ENCODE measurements at regions not wholly inside any gene's neighbourhood (a gene's known extent, or its start where the extent isn't known, plus 50 kb on each side); places are given as distances from the start of the nearest gene placed in this dataset.
"Not testable (repeated sequence)": the region's sequence is repeated elsewhere in the genome, so short reads cannot be mapped to it uniquely, and the experiment has no call there.

DNA sequence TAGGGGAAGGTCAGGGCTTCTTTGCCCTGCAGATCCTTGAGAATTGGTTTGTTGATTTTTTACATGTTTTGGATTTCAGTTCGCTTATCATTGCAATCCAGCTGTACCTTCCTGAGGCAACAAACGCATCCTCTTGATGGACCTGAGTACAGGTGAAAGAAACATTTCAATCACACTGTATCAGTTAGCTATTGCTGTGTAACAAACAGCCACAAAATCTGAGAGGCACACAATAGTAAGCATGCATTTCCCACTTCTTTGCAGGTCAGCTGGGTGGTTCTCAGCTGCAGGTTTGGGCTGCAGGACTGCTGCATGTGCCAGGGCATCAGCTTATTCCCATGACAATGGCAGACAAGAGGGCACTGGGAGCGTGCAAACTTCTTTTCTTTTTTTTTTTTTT, 586.4 kb downstream of the MATN1 start:
- DNase-seq (ENCODE audit: low read depth), result no peak
- TF ChIP-seq, protein P1, sequence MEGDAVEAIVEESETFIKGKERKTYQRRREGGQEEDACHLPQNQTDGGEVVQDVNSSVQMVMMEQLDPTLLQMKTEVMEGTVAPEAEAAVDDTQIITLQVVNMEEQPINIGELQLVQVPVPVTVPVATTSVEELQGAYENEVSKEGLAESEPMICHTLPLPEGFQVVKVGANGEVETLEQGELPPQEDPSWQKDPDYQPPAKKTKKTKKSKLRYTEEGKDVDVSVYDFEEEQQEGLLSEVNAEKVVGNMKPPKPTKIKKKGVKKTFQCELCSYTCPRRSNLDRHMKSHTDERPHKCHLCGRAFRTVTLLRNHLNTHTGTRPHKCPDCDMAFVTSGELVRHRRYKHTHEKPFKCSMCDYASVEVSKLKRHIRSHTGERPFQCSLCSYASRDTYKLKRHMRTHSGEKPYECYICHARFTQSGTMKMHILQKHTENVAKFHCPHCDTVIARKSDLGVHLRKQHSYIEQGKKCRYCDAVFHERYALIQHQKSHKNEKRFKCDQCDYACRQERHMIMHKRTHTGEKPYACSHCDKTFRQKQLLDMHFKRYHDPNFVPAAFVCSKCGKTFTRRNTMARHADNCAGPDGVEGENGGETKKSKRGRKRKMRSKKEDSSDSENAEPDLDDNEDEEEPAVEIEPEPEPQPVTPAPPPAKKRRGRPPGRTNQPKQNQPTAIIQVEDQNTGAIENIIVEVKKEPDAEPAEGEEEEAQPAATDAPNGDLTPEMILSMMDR (conservative IDR thresholded peaks at IDR 0.05; ENCODE audit: low read depth, low read length), result no peak
- no peak overlapping the region for H3K4me3 ChIP-seq (ENCODE audit: low read depth, low read length)

DNA sequence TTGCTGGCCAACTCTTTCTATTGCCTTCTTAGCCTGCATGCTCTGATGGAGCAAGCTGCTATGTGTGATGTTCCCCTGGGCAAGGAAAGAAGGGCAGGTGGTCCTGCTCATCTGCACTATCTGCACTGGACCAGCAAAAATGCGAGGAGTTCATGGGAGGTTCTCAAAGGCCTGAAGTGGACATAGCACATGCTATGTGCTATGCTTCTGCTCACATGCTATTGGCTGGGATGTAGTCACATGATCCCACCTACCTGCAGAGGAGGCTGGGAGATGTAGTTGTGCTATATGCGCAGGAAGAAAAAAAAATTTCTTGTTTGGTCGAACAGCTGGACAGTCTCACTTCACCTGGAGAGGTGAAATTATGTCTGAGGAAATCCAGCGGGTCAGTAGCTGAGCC, 587.7 kb downstream of the MATN1 start:
- DNase-seq (ENCODE audit: low read depth), result no peak
- TF ChIP-seq, protein P1 (conservative IDR thresholded peaks at IDR 0.05; ENCODE audit: low read depth, low read length), result no peak
- H3K4me3 ChIP-seq (ENCODE audit: low read depth, low read length), result no peak overlapping the region

DNA sequence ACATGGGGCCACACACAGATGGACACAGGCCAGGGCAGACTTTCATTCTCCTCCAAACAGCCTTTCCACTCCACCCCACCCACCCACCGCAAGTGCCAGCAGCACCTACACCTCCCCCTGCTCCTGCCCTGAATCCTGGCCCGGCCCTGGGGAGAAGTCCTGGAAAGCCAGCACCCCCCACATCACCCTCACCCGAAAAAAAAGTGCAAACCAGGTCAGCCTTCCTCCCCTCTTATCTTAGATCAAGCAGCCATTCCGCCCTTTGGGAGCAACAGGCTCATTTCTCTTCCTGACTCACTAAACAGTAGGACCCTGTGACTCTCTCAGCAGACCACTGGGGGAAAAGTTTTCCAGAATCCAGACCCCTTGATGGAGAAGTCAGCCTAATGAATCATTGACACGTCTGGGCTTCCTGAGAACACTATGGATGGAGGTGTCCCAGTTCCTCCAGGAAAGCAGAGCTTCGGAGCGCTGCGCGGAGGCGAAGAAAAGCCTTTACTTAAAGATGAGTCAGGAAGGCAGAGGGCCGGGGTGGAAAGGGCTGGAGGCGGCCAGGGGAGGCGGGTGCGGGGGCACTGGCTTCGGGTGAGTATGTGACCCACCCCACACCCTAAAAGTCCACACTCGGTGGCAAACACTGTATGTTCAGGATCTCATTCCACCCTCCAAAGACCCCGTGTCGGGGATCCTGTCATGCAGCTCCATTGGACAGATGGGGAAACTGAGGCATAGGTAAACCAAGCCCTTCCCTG, 588.7 kb downstream of the MATN1 start:
- H3K4me3 ChIP-seq (ENCODE audit: low read depth, low read length), result no peak overlapping the region
- TF ChIP-seq, protein P1 (conservative IDR thresholded peaks at IDR 0.05; ENCODE audit: low read depth, low read length), result no peak
- no peak for DNase-seq (ENCODE audit: low read depth)

DNA sequence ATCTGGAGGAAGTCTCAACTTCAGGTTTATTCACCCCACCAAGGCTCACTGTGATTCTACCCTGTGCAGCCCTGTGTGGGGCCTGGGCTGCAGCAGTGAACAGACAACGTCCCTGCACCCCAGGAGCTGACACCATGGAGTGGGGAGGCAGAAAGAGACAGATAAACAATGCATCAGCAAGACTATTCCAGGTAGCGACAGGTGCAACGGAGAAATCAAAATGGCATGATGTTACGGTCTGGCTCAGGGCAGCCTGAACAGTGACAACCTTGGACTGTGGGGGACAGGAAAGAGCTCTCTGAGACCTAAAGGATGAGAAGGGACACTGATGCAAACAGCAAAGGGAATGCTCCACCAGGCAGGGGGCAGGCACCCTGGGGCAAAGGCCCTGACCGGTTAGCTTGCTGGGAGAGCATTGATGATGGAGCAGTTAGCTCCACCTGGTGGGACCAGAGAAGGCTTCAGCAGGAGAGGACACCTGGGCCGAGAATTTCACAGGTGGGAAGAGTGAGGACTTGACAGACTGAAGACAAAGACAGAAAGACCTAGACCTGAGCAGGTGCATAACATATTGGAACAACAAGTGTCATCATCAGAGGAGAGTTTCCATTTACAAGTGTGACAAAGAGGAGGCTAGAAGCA, 589.9 kb downstream of the MATN1 start:
- no peak overlapping the region for H3K4me3 ChIP-seq (ENCODE audit: low read depth, low read length)
- DNase-seq (ENCODE audit: low read depth), result no peak
- TF ChIP-seq, protein P1 (conservative IDR thresholded peaks at IDR 0.05; ENCODE audit: low read depth, low read length), result no peak

DNA sequence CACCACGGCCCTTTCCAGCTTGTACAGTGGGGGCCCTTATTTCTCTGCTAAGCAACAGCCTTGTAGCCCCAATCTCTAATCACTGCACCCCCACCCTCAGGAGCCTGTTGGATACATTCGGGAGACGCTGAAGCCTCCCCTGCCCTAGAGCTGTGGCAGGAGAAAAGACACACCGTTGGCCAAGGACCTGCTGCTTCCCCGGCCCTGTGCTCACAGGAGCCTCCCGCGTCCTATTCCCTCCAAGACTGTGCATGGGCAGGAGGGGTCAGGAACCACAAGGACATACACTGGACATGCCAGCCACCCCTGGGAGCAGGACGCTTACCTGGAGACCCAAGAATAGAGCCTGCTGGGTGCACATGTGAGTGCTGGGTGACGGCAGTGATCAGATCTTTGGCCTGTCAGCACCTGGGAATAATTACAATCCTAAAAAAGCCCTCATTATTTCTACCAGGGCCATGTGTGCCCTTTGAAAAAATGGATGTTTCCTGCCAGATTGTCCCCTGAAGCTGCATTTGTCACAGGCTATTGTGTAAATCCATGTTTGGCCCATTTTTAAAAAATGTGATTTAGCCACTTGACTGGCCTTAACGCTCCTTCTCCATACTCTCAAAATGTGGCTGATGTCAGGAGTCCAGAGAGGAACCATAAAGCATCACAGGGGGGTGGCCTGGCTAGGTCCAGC, 590.6 kb downstream of the MATN1 start:
- no peak for DNase-seq (ENCODE audit: low read depth)

DNA sequence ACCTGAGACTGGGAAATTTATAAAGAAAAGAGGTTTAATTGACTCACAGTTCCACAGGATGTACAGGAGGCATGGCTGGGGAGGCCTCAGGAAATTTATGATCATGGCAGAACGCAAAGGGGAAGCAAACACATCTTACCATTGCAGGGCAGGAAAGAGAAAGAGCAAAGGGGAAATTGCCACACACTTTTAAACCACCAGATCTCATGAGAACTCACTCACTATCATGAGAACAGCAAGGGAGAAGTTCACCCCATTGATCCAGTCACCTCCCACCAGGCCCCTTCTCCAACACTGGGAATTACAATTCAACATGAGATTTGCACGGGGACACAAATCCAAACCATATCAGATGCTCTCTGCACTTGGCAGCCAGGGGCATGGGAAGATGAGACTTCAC, 592.8 kb downstream of the MATN1 start:
- DNase-seq (ENCODE audit: low read depth); H3K4me3 ChIP-seq (ENCODE audit: low read depth, low read length): not testable (repeated sequence)

More for the DNA sequence above, 590.6 kb downstream of the MATN1 start:
- TF ChIP-seq, protein P1 (conservative IDR thresholded peaks at IDR 0.05; ENCODE audit: low read depth, low read length), result no peak
- H3K4me3 ChIP-seq (ENCODE audit: low read depth, low read length), result no peak overlapping the region

DNA sequence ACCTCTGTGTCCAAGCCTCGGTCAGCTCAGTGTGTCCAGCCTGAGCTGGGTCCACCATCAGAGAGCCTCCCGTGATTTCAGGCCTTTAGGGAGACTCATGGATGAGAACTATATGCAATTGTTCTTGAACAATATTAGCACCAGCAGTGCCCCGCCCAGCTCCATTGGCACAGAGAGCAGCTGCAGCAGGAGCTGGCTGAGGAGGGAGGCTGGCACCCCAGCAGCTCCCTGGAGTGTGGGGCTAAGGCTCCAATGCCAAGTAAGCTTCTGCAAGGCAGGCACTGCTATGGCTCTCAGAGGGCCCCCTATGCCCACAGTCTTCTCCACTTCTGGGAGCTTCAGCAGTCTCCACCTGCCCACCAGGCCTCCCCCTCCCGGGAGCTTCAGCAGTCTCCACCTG, 593.3 kb downstream of the MATN1 start:
- no peak overlapping the region for H3K4me3 ChIP-seq (ENCODE audit: low read depth, low read length)
- TF ChIP-seq, protein P1 (conservative IDR thresholded peaks at IDR 0.05; ENCODE audit: low read depth, low read length), result no peak
- no peak for DNase-seq (ENCODE audit: low read depth)

All from choroid plexus epithelial cell (primary cell).